Stimulated activated CD4-positive, alpha-beta T cell treated with anti-CD3 and anti-CD28 coated beads, Interleukin-4, amount 100 ng/mL, for 4 hours (primary cell): ENCODE measurements at regions not wholly inside any gene's neighbourhood (a gene's known extent, or its start where the extent isn't known, plus 50 kb on each side); places are given as distances from the start of the nearest gene placed in this dataset.
"Not testable (repeated sequence)": the region's sequence is repeated elsewhere in the genome, so short reads cannot be mapped to it uniquely, and the experiment has no call there.

Experiments
- DNase-seq, 2 experiments: peaks; one replicate each; pipeline ENCODE4 v3.0.0-alpha.2; 2020

GRCh38 chr1:221541296-221541695 is 200.6 kb downstream of the DUSP10 start:
- DNase-seq, result no peak

GRCh38 chr1:221543529-221544120 is 198.3 kb downstream of the DUSP10 start:
- DNase-seq, result no peak

GRCh38 chr1:221548942-221549341 is 192.9 kb downstream of the DUSP10 start:
- DNase-seq, result no peak

- DNase-seq, result no peak
Observed at GRCh38 chr1:221549815-221550214, 192.1 kb downstream of the DUSP10 start.

- not testable (repeated sequence) for DNase-seq
Observed at GRCh38 chr1:221552792-221553191, 189.1 kb downstream of the DUSP10 start.

GRCh38 chr1:221555689-221556433 is 186.0 kb downstream of the DUSP10 start:
- no peak for DNase-seq

GRCh38 chr1:221556435-221556834 is 185.5 kb downstream of the DUSP10 start:
- no peak for DNase-seq

- no peak for DNase-seq
Observed at GRCh38 chr1:221557013-221557412, 184.9 kb downstream of the DUSP10 start.

- DNase-seq, result no peak
Observed at GRCh38 chr1:221558396-221558795, 183.5 kb downstream of the DUSP10 start.

GRCh38 chr1:221559911-221560310 is 182.0 kb downstream of the DUSP10 start:
- no peak for DNase-seq

- DNase-seq, result no peak
Observed at GRCh38 chr1:221562542-221563475, 179.1 kb downstream of the DUSP10 start.

GRCh38 chr1:221563476-221563921 is 178.4 kb downstream of the DUSP10 start:
- no peak for DNase-seq

GRCh38 chr1:221564891-221565290 is 177.0 kb downstream of the DUSP10 start:
- DNase-seq, result no peak

- DNase-seq, result no peak
Observed at GRCh38 chr1:221565711-221566110, 176.2 kb downstream of the DUSP10 start.

- DNase-seq, result no peak
Observed at GRCh38 chr1:221567859-221568507, 173.9 kb downstream of the DUSP10 start.

- DNase-seq, result no peak
Observed at GRCh38 chr1:221573756-221574155, 168.1 kb downstream of the DUSP10 start.

GRCh38 chr1:221574529-221574928 is 167.4 kb downstream of the DUSP10 start:
- DNase-seq, result no peak

GRCh38 chr1:221575605-221576004 is 166.3 kb downstream of the DUSP10 start:
- DNase-seq, result no peak

- DNase-seq, result no peak
Observed at GRCh38 chr1:221576268-221576667, 165.6 kb downstream of the DUSP10 start.

- no peak for DNase-seq
Observed at GRCh38 chr1:221583465-221583864, 158.4 kb downstream of the DUSP10 start.

GRCh38 chr1:221587013-221587412 is 154.9 kb downstream of the DUSP10 start:
- not testable (repeated sequence) for DNase-seq

GRCh38 chr1:221591250-221591649 is 150.6 kb downstream of the DUSP10 start:
- DNase-seq, result not testable (repeated sequence)

GRCh38 chr1:221594576-221594975 is 147.3 kb downstream of the DUSP10 start:
- no peak for DNase-seq
